ENCODE measurements at regions not wholly inside any gene's neighbourhood (a gene's known extent, or its start where the extent isn't known, plus 50 kb on each side); places are given as distances from the start of the nearest gene placed in this dataset.

DNA sequence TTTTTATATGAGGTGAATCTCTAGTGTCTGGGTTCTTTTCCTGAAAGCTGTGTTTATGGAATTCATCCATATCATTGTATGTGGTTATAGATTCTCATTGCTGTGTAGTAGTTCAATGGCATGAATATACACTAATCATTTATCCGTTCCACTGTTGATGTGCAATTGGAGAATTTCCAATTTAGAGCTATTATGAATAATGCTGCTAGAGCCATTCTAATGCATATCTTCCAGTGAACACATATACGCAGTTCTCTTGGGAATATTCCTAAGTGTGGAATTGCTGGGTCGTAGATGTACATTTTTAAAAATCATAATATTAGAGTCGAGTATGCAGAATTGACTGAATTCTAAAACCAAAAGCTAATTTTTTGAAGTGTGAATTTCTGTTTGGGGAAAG is 327.5 kb upstream of the JAG1 start:
- peak; percentile 73 for DNase-seq

DNA sequence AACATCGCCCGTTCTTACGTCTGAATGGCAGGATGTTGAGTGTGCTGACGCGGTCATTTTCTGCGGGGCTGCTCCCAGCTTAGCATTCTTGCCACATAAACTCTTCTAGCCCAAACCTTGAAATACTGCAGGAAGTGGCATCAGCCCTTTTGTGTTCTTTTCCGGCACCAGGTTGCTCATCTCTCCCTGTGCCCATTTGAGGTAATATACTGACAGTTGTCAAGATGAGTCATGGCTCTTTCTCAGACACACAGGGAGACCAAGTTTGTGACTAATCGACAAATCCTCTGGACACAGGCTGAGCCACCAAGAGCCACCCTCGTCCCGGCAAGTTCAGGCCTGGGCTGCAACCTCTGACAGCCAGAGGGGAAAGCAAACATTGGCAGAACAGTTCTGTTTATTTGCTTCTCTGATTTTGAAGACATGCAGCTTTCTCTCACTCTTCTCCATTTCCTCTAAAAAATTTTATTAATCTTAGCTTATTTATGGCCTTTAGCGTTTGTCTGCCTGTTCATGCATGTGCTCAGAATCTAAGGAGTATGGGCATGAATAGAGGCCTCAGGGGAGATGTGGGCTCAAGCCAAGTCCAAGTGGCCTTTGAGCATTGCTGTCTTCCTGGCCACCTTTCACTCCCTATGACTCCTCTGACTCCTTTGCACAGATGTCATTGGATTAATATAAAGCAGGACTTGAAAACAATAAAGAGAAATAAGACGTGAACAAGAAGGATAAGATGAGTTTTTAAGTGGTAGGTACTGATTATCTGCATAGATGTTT is 328.2 kb upstream of the JAG1 start:
- DNase-seq, result peak; percentile 81

DNA sequence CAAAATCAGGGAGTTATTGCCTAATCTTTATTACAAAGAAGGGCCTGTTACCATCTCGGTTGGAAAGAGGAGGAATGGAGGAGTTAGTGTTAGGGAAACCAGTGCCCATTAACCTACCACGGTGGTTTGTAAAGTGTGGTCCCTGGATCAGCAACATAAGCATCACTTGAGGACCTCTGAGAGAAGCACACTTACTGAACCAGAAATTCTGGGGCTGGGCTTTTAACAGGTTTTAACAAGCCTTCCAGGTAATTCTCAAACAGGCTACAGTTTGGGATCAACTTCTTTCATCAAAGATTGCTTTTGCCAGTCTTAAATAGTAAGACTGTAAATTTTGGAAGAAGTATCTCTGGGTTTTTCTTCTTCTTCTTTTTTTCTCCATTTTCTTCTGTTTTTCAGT is 329.5 kb upstream of the JAG1 start:
- DNase-seq, result no peak

DNA sequence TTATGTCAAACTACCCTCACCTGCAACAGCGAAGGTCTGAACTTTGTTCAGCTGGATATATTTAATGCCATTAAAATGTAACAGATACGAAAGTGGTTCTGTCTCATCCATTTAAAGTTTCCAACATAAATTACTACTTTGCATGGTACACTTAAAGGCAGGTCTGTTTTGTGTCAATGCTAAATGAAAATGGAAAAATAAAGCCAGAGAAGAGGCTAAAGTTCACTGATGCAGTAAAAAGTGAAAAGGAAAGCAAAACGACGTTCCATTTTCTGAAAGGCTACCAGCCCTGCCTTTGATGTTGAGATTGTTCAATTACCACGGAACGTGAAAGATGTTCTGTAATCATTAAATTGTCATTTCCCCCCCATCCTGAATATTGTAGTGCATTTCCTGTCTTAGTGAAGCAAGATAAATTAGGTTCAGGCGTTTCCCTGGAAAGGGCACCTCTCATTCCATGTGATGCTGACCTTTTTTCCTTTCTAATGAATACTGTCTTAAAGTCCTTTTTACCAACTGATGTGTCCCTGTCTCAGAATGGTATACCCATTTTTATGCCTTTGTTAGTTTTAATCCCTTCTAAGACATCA is 334.7 kb upstream of the JAG1 start:
- no peak for DNase-seq

DNA sequence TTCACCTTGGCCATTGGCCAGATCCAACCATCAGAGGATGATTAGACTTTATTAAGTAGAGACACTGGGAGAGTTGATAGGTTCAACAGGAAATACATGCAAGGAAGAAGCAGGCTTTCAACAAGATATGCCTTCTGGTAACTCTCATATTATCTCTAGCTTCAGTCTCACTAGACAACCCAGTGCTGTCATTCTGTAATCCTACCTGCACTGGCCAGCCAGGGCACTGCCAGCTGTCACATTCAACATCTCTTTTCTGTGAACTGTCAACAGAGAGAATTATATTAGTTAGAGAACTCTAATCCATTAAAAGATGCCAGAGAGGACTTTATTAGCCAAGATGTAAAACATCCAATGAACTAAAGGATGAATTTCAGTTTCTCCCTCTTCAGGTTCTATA is 337.9 kb upstream of the JAG1 start:
- DNase-seq, result no peak

DNA sequence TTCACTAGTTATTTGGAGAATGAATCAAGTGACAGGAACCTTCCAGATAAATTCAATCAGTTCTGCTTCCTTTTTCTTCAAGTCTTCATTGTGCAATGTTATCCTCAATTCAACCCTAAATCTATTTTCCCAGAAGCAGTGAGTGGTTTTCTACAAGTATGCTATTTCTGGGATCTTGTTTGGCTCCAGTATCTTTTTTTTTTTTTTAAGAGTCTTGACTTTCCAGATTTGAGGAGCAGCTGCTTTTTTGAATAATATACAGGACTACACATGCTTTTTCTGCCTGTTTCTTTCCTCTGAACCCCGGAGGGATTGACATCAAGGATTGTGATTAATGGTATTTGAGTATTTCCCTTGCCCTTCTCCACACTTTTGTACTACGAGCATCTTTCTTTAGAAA is 339.2 kb upstream of the JAG1 start:
- DNase-seq, result peak; percentile 70

DNA sequence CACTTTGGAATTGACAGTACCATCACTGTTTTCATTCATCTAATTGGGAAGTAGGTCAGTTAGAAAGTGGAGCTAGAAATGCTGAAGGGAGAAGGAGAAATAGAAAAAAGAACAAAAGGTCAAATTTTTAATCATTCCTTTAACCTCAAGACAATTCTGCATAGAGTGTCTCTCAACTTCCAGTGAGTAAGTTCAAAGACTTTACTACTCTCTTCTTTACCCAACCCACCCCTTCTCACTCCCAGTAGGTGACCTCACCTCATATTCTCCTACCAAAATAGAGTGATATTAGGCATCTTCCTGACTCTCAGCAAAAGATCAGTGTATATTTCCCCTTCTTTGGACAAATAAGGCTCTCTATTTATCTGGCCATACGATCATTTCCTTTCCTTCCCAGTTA is 340.0 kb upstream of the JAG1 start:
- DNase-seq, result no peak

DNA sequence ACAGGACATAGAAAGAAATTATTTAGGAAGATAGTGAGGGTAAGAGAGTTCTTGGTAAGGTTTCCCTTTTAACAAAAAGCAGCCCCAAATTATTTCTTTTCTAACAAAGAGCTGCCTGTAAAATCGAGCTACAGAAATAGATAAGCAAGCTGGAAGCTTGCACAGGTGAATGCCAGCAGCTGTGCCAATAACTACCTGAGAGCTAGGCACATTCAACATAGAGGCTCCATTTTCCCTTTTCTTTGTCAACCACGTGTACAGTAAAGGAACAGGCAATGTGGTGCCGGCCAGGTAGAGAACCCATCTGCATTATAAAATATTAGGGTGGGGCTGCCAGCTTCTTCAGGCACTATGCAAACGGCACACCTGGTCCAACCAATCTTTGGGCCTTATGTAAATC is 341.6 kb upstream of the JAG1 start:
- no peak for DNase-seq

DNA sequence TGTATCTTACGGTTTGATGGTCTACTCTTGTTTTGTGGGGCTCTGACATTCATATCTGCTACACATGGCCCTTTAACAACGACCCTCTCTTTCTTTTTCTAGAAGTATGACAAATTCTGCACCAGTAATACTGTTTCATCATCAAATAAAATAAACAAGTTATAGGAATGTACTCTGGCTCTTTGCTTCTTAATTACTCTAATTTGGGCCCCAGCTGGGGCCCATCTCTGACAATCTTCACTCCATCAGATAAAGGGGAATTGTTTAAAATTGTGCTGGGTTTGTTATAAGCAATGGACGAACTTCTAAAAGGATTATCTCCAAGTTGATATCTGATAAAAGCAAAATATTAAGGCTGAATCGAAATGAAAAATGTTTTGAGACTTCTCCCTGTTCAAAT is 343.6 kb upstream of the JAG1 start:
- no peak for DNase-seq

DNA sequence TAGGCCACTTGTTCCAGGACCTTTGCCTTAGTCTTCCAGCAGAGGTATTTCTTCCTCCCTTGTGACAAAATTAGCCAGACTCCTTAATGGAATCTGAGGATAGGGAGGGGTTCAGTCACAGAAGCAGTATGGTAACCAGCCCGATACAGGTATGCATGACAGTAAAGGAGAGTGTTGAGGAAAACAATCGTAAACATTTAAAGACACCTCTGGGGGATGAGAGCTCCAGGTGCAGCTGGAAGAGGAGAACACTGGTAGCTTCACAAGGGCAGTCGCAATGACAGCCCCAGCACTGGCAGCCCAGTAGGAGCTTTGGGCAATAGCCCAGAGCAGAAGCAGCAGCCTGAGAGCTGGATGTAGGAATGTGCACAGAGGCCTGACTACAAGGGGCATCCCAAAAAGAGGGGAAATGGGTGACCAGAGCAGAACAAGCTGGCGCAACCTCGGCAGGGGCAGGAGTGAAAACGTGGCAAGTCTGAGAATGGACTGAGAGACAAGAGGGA is 344.9 kb upstream of the JAG1 start:
- DNase-seq, result no peak

DNA sequence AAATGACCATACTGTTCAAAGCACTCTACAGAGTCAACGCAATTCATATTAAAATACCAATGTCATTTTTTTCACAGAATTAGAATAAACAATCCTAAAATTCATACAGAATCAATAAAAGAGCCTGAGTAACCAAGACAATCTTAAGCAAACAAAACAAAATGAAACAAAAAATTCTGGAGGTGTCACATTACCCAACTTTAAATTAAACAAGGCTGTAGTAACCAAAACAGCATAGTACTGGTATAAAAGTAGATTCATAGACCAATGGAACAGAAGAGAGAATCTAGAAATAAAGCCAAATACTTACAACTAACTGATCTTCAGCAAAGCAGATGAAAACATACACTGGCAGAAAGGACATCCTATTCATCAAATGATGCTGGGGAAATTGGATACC is 346.9 kb upstream of the JAG1 start:
- no peak for DNase-seq

DNA sequence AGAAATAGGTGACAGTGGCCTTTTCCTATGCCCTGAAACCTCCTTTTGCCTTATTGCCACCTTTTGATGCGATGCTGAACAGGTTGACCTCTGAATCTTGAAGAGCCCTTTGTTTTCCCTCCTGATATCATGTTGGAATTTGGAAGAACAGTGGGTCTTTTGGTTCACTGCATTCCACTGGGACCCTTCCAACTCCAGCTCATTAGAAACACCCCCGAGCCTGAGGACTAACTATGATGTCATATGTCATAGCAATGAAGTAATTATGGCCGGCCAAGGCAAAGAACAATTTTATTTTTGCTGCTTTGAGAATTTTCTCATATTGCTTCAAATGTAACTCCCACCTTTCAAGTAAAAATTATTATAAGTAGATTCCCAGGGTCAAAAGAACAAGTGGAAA is 353.4 kb upstream of the JAG1 start:
- no peak for DNase-seq

DNA sequence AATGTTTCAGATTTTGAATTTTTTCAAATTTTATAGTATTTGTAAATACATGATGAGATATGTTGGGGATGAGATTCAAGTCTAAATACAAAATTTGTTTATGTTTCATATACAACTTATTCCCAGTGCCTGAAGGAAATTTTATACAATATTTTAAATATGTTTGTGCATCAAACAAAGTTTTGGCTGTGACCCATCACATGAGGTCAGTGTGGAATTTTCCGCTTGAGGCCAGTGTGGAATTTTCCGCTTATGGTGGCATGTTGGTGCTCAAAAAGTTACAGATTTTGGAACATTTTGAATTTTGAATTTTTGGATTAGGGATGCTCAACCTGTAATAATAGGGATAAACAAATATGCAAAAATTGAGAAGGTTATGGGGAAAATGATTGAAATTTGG is 356.6 kb upstream of the JAG1 start:
- no peak for DNase-seq

DNA sequence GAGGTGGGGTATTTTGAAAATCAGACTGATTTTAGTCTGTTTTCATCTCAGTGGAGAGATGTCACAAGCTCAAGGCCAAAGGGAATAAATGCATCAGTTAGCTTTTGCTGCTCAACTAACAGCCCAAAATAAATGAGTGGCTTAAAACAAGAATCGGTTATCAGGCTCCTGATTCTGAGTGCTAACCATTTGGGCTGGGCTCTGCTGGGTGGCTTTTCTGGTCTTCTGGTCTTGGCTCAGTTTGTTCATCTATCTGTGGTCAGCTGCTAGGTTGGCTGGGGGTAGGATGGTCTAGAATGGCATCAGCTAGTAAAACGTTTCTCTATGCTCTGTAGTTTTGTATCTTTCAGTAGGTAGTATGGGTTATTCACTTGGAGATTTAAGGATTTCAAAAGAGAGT is 357.5 kb upstream of the JAG1 start:
- no peak for DNase-seq

DNA sequence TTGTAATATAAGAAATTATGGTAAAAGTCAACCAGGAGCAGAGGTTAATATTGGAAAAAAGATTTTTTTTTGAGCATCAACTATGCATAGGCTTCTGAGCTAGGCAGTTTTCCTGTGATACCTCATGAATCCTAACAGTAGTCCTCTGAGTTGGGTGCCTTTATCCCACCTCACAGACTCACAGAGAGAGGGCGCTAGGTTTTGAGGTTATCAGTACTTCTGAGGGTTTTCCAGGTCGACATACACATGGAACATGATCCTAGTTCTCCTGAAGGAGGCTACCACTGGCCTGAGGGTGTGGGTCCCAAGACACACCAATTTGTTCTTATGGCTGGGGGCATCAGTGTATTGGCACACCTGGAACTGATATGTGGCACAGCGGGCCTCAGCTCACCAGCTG is 358.8 kb upstream of the JAG1 start:
- no peak for DNase-seq

DNA sequence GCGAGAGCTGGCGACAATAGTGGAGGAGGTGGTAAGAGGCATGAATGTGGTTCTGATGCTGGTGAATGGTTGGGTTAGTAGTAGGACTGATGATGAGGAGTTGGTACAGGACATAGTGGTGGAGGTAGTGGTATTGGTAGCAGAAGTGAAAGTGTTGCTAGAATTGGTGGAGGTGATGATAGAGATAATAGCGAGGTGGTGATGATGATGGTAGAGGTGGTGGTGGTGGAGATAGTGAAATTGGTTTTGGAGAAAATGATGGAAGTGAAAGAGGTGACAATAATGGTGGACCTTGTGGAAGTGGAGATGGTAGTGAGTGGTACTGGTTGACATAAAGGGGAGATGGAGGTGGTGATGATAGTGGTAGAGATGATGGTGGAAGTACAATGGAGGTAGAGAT is 360.2 kb upstream of the JAG1 start:
- DNase-seq, result no peak

DNA sequence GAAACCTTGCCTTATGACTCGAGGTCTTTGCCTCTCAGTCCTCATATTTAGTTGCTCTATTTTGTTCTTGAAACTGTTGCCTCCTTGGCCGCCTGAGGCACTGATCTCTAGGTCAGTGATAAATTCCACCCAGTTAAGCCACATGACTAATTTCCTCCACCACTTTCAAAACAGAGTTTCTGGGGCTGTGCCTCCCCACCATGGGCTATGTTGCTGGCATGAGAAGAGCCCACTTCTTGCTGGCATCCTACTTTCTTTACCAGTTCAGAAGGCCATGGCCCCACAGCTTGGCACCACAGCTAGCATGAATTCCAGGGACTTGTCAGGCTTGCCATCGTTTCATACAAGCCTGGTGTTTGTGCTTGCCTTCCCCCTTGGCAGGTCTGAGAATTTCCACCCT is 361.4 kb upstream of the JAG1 start:
- no peak for DNase-seq

DNA sequence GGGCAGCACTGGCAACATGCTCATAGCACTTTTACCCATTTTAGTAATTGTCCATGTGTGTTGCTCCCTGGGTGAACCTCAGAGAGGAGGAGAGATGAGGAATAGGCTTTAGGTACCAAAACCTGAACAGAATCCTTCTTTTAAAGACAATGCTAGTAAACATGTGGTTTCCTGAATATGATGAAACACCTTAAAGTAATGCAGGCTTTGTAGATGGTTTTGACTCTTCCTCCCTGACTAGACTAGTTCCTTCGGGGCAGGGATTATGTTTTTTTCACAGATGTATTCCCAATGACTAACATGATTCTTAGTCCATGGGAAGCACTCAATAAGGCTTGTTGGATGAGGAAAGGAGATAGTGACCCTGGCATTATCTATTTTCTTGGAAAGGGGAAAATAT is 367.6 kb upstream of the JAG1 start:
- peak; percentile 45 for DNase-seq

DNA sequence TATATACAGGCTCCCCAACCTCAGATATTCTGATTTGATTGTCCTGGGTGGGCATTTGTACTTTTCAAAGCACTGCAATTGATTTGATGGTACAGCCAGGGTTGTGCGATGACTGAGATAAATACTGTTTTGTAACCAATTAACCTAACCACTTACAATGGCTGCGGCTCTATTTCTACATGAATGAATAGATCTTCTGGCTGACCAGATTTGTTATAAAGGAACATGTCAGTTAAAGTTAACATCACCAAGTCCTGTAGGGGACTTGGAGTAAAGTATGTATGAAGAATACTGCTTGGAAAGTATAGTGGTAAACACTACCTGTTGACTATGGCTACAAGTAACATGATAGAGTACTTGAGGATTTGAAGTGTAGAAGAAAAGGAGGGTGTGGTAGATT is 369.2 kb upstream of the JAG1 start:
- DNase-seq, result no peak

DNA sequence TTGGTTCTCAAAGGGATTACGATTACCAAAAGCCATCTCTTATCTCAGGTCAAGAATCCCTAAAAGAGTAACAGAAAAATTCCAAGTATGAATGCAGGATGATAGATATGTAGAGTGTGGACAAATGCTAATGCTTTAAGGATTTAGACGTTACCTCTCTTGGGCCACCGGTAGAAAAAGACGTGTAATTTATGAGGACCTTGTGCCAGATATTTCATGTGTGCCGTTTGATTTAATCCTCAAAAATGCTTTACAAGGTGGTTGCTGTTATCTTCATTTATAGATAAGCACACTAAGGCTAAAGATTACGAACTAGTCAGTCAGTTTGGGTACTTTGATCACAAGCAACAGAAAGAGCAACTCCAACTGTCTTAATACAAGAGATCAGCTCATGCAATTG is 370.8 kb upstream of the JAG1 start:
- no peak for DNase-seq

DNA sequence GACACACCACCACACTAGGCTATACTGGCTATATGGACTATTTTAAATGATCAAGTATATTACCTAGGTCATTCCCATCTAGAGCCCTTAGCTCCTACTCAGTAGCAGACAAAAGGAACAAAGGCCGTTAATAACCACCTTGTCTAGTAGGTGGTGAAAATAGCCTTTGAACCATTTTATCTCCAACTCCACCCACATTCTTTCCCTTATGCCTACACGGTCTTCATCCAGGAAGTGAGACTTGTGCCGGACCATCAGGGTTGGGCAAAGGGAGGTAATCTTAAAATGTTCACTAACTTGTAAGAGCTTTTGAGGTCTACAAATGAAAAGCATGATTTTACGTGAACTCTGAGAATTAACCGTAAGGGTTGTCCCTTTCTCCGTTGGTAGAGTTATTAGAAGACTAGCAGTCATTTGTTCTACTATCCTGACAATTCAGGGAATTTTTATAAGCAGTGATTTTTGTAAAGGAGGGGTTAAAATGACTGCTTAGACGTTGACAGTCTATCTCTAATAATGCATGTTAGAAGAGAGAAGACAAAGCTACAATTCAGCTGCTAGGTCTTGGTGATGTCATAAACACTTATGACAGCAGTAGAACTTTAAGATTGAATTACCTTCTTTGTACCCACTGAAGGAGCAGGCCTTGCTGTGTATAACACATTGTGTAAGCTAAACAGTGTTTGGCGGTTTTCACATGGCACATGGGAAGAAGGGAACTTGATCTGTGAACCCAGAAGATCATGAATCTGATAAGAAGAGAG is 371.8 kb upstream of the JAG1 start:
- DNase-seq, result no peak

DNA sequence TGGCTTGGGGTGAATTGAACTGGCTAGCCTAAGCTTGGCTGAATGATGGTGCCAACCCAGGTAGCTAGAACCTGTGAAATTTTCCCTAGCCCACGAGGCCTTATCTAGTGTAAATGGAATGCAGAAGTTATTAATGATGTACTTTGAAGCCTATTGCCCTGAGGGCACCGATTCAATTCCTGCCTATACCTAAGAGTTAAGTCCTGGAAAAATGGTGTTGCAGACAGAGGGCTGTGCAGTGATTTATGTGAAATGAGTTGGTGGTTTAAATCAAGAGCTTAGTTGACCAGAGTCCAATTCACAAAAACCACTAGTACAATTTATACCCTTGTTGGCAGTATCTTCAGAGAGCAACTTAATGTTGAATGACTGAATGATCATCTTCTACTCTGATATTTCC is 373.8 kb upstream of the JAG1 start:
- peak; percentile 85 for DNase-seq

DNA sequence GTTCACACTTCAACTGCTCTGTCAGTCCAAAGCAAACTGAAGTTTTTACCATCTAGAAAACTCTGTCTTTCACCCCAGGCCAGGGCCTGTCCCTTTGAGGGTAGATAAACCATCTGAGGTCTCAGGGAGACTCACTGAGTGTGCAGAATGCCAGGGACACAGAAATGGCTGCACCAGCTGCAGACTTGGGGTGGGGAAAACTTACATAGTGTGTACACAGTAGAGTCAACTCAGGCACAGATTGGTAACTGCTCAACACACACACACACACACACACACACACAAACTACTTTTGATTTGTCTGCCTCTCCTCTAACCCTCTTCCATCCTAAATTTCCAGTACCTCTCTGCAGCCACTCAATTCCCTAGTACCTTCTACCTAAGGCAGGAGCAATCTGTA is 374.9 kb upstream of the JAG1 start:
- DNase-seq, result no peak

DNA sequence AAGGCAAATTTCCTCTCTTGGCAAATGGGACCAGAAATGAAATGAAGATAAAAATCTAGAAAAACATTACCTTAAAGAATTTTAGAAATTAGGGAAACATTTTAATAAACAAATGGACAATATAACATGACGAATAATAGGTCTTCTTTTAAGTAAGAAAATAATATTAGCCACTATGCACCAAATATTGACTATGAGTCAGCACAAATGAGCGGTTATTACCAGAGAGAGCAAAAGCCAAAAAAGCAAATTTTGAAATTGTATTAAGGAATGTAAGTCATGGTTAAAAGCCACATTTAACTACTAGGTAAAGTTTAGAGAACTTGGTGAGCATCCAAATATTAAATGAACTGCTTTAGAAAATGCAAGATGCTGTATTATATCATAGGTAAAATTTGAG is 376.6 kb upstream of the JAG1 start:
- peak; percentile 14 for DNase-seq
